HepG2 (cell line): ENCODE measurements at regions not wholly inside any gene's neighbourhood (a gene's known extent, or its start where the extent isn't known, plus 50 kb on each side); places are given as distances from the start of the nearest gene placed in this dataset.

Experiments
- ATAC-seq: fragments of 200-7000 bp; cut with Tn5 transposase; 3 replicates; pipeline ENCODE4 v1.9.1; 2020; ENCODE audit warnings: mild to moderate bottlenecking, moderate library complexity
- BruUV-seq: library from RNA; stranded (reverse); fragments of 400-500 nt; replicated peaks from 2 replicates; lab custom pipeline; 2021; lab: Mats Ljungman, UMichigan
- CTCF ChIA-PET: fragments of 300-600 bp; formaldehyde crosslinking; extraction: SDS; loops from one replicate; lab custom pipeline; 2021; ENCODE audit warnings: low total read pairs, inconsistent platforms, low intra/inter-chr PET ratio; lab: Yijun Ruan, JAX
- POLR2A ChIA-PET: fragments of 350-600 bp; sonication (Branson Sonifier 250); formaldehyde crosslinking; loops from one replicate; lab custom pipeline; 2020; ENCODE audit warnings: antibody characterized with exemption, inconsistent platforms; lab: Yijun Ruan, JAX
- DNase-seq: peaks from one replicate; pipeline ENCODE4 v3.0.0-alpha.2; 2015; ENCODE audit warnings: low spot score
- FAIRE-seq: peaks from 3 replicates; lab custom pipeline; 2011; peaks lifted over from hg19 to GRCh38; lab: Jason Lieb, UNC
- H2AFZ ChIP-seq: one replicate; pipeline ENCODE4 v1.6.1; 2011; ENCODE audit warnings: low read length, inconsistent platforms
- H3K27ac ChIP-seq: fragments of 300-600 bp; 3 replicates; pipeline ENCODE4 v1.8.0; 2011; ENCODE audit warnings: mixed run types, mild to moderate bottlenecking, mixed read lengths, low read length, inconsistent platforms; ENCODE audit not compliant: insufficient read depth; ENCODE audit errors: extremely low read length
- H3K27me3 ChIP-seq, 2 experiments: fragments of 200-600 bp in 1 of 2; 2 replicates in 1 of 2; 3 replicates in 1 of 2; pipeline versions ENCODE4 v1.6.0 to v1.8.0; 2011; ENCODE audit warnings: low read length in 2 of 2, mild to moderate bottlenecking in 2 of 2, moderate library complexity in 2 of 2, inconsistent platforms in 1 of 2; ENCODE audit not compliant: insufficient read depth in 2 of 2, control insufficient read depth in 1 of 2
- H3K36me3 ChIP-seq, 2 experiments: fragments of 200-600 bp in 1 of 2; replicated peaks in 1 of 2; 2 replicates in 1 of 2; 3 replicates in 1 of 2; pipeline versions ENCODE4 v1.5.1 to v1.8.0; 2011; ENCODE audit warnings: low read length in 2 of 2, inconsistent platforms in 1 of 2; ENCODE audit not compliant: insufficient read depth in 2 of 2, control insufficient read depth in 1 of 2
- H3K4me1 ChIP-seq: 2 replicates; pipeline ENCODE4 v1.5.1; 2012; ENCODE audit warnings: low read length, inconsistent platforms; ENCODE audit not compliant: insufficient read depth
- H3K4me2 ChIP-seq: 2 replicates; pipeline ENCODE4 v1.6.0; 2011; ENCODE audit warnings: low read depth, low read length, inconsistent platforms
- H3K4me3 ChIP-seq, 3 experiments: fragments of 200-600 bp in 1 of 3; sonication (generic), shearing (Covaris generic) in 1 of 3; replicated peaks in 1 of 3; 2 replicates each; pipeline ENCODE4 v1.5.1; 2011 to 2016; ENCODE audit warnings: low read length in 3 of 3, inconsistent platforms in 2 of 3, low read depth in 2 of 3, mild to moderate bottlenecking in 2 of 3, control low read depth in 1 of 3, mixed read lengths in 1 of 3; ENCODE audit not compliant: insufficient read depth in 1 of 3
- H3K79me2 ChIP-seq: one replicate; pipeline ENCODE4 v1.6.1; 2011; ENCODE audit warnings: low read length, inconsistent platforms; ENCODE audit not compliant: insufficient read depth
- H3K9ac ChIP-seq: 2 replicates; pipeline ENCODE4 v1.6.0; 2011; ENCODE audit warnings: mild to moderate bottlenecking, low read depth, low read length, inconsistent platforms; ENCODE audit not compliant: insufficient read depth
- H3K9me3 ChIP-seq: 2 replicates; pipeline ENCODE4 v1.5.1; 2012; ENCODE audit warnings: mild to moderate bottlenecking, low read length
- H4K20me1 ChIP-seq: 2 replicates; pipeline ENCODE4 v1.6.0; 2011; ENCODE audit warnings: inconsistent platforms, mild to moderate bottlenecking, low read length, moderate library complexity; ENCODE audit not compliant: insufficient read depth
- AGO1 ChIP-seq: fragments of 200-400 bp; formaldehyde crosslinking; IDR thresholded peaks from 2 replicates; pipeline ENCODE4 v1.6.1; 2017; ENCODE audit warnings: mild to moderate bottlenecking, low read depth, low read length, moderate library complexity; ENCODE audit not compliant: poor library complexity, severe bottlenecking
- MAFF ChIP-seq: IDR thresholded peaks from 2 replicates; pipeline ENCODE4 v1.6.1; 2011; ENCODE audit warnings: low read depth, low read length, improper control_type of control experiment
- MAFK ChIP-seq, 2 experiments: IDR thresholded peaks in 1 of 2; conservative IDR thresholded peaks in 1 of 2; 2 replicates each; pipeline ENCODE4 v1.6.1; 2011; ENCODE audit warnings: improper control_type of control experiment in 2 of 2, low read length in 2 of 2
- USF2 ChIP-seq, 2 experiments: sonication (generic) in 1 of 2; formaldehyde crosslinking in 1 of 2; IDR thresholded peaks; 2 replicates each; pipeline versions ENCODE4 v1.5.1 to v1.6.1; 2011 to 2020; ENCODE audit warnings: borderline replicate concordance in 1 of 2, low read depth in 1 of 2, low read length in 1 of 2, mild to moderate bottlenecking in 1 of 2, missing genetic modification reagents in 1 of 2, moderate library complexity in 1 of 2
- ZNF446 ChIP-seq: sonication (generic); formaldehyde crosslinking; IDR thresholded peaks from 2 replicates; pipeline ENCODE4 v1.5.0; 2020; ENCODE audit warnings: mild to moderate bottlenecking, missing genetic modification reagents
- WGBS: methylation state at CpG from one replicate; pipeline ENCODE4 v1.1.6; 2017; ENCODE audit warnings: low lambda C conversion rate; 5-methylcytosine and 5-hydroxymethylcytosine counted together
- in situ Hi-C: cut with HindIII; loops from 2 replicates; pipeline ENCODE4 v1.10.0; 2017; ENCODE audit warnings: low pct_unique_long_range_greater_than_20kb; ENCODE audit not compliant: extremely low pct_ligation_motif_present
- intact Hi-C: fragments of 100-400 bp; cut with micrococcal nuclease; formaldehyde crosslinking; loops from one replicate; pipeline ENCODE4 v1.10.0; 2022; ENCODE audit not compliant: unreplicated experiment

DNA sequence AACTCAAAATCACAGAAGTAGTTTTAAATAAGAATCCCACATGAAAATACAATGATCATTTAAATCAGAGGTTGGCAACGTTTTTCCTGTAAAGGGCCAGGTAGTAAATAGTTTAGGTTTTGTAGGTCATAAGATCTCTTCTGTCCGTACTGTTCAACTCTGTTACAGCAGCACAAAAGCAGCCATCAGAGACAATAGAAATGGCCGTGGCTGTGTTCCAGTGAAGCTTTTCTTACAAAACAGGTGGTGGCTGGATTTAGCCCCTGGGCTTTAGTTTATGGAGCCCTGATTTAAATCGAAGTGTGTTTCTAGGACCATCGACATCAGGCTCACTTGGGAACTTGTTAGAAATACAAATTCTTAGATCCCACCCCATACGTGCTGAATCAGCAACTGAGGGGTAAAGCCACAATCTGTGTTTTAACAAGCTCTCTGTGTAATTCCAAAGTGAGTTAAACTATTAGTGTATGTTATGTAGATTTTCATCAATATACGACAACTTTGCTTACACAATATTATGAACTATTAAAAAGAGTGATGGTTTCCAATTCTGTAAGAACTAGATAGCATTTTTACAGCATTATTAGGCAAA, 54.8 kb upstream of the MIR17HG start:
- no peak overlapping the region for H3K27ac ChIP-seq
- H4K20me1 ChIP-seq = 0 out of 2 replicates have a peak, but pooled peaks cover 3% of the 10 kb centered on the region
- peaks cover 0 to 9% of the 10 kb centered on the region in 2 experiments; a peak in 2 of 5 replicates for H3K27me3 ChIP-seq
- TF ChIP-seq USF2 (IDR thresholded peaks at IDR 0.05; ENCODE audit: low read depth, low read length) (no peak), USF2 (CRISPR knock-in tag; IDR thresholded peaks at IDR 0.05; ENCODE audit: borderline replicate concordance) (no peak), MAFF (peak; percentile 23; the same call in 1 of the 2 replicates), MAFK (conservative IDR thresholded peaks at IDR 0.05 in 1 of 2, IDR thresholded peaks at IDR 0.05 in 1 of 2; ENCODE audit: low read length in 2 of 2) (peak; percentile 46 to 70; a peak in 3 of 4 replicates), AGO1 (no peak), ZNF446 (CRISPR knock-in tag) (no peak)
- no peak overlapping the region for H3K4me3 ChIP-seq
- DNase-seq (no peak), ATAC-seq (no peak), FAIRE-seq (no peak)
- WGBS = 10% methylated on average over 5 of the region's 7 CpGs
- no peak overlapping the region for H3K9ac ChIP-seq
- H3K9me3 ChIP-seq = no peaks in the 10 kb centered on the region
- no peaks in the 10 kb centered on the region for H3K4me1 ChIP-seq
- H3K4me2 ChIP-seq = no peak overlapping the region
- no TSS peak for BruUV-seq
- POLR2A ChIA-PET = no interaction called here
- H3K36me3 ChIP-seq = no peaks in the 10 kb centered on the region
- no peaks in the 10 kb centered on the region for H3K79me2 ChIP-seq
- CTCF ChIA-PET = no interaction called here
- H2AFZ ChIP-seq = no peak overlapping the region
- intact Hi-C loops = no loop called here
- in situ Hi-C loops = no loop called here
